HL-60 (cell line): ENCODE measurements at regions not wholly inside any gene's neighbourhood (a gene's known extent, or its start where the extent isn't known, plus 50 kb on each side); places are given as distances from the start of the nearest gene placed in this dataset.

Experiments
- DNase-seq, 2 experiments: peaks; one replicate each; pipeline ENCODE4 v3.0.0-alpha.2; 2010 to 2020; ENCODE audit warnings: low read depth in 1 of 2, low spot score in 1 of 2
- H3K27ac ChIP-seq: fragments of 250-450 bp; sonication (Bioruptor Pico); replicated peaks from 2 replicates; pipeline ENCODE4 v1.5.1; 2020; ENCODE audit warnings: mild to moderate bottlenecking, moderate library complexity
- H3K27me3 ChIP-seq: fragments of 250-450 bp; sonication (Bioruptor Pico); 2 replicates; pipeline ENCODE4 v1.5.1; 2021; ENCODE audit warnings: mild to moderate bottlenecking, moderate library complexity; ENCODE audit not compliant: insufficient read depth, poor library complexity, severe bottlenecking
- H3K4me3 ChIP-seq: replicated peaks from 2 replicates; pipeline ENCODE4 v1.5.1; 2011; ENCODE audit warnings: mild to moderate bottlenecking, control low read depth, low read length; ENCODE audit not compliant: insufficient read depth
- CTCF ChIP-seq: IDR thresholded peaks from one replicate; pipeline ENCODE4 v1.5.1; 2011; ENCODE audit warnings: low read length, control low read depth, inconsistent platforms; ENCODE audit not compliant: insufficient read depth
- GABPA ChIP-seq: IDR thresholded peaks from 2 replicates; pipeline ENCODE4 v1.6.1; 2012; ENCODE audit warnings: low read depth
- POLR2AphosphoS5 ChIP-seq: IDR thresholded peaks from 2 replicates; pipeline ENCODE4 v1.6.1; 2012; ENCODE audit warnings: low read depth
- REST ChIP-seq: IDR thresholded peaks from 2 replicates; pipeline ENCODE4 v1.6.1; 2012; ENCODE audit warnings: low read depth; ENCODE audit not compliant: insufficient replicate concordance
- SPI1 ChIP-seq: IDR thresholded peaks from 2 replicates; pipeline ENCODE4 v1.6.1; 2012; ENCODE audit warnings: low read depth, mild to moderate bottlenecking, borderline replicate concordance

GRCh38 chr5:87936667-87937066 is 332.0 kb downstream of the TMEM161B start:
- H3K27me3 ChIP-seq: no peaks in the 10 kb centered on the region
- TF ChIP-seq SPI1: no peak
- DNase-seq: no peak
- H3K4me3 ChIP-seq: no peak overlapping the region
- H3K27ac ChIP-seq: no peak overlapping the region

- H3K4me3 ChIP-seq: no peak overlapping the region
- DNase-seq: no peak
- TF ChIP-seq SPI1 (no peak), GABPA (no peak), REST (no peak), CTCF (no peak), POLR2AphosphoS5 (no peak)
- H3K27ac ChIP-seq: no peak overlapping the region
- no peaks in the 10 kb centered on the region for H3K27me3 ChIP-seq
These were observed 344.2 kb downstream of the TMEM161B start for GRCh38 chr5:87924436-87924835.

- DNase-seq: no peak
- Histone ChIP-seq H3K27ac (no peak overlapping the region), H3K27me3 (no peaks in the 10 kb centered on the region), H3K4me3 (no peak overlapping the region)
- TF ChIP-seq REST (no peak), CTCF (no peak), SPI1 (no peak), GABPA (no peak), POLR2AphosphoS5 (no peak)
These were observed 352.3 kb downstream of the TMEM161B start for GRCh38 chr5:87916320-87916719.

- DNase-seq: no peak
- H3K27ac ChIP-seq: no peak overlapping the region
- H3K4me3 ChIP-seq: no peak overlapping the region
- no peaks in the 10 kb centered on the region for H3K27me3 ChIP-seq
- TF ChIP-seq CTCF (no peak), GABPA (no peak), SPI1 (no peak), REST (no peak), POLR2AphosphoS5 (no peak)
These were observed 356.2 kb downstream of the TMEM161B start for GRCh38 chr5:87912419-87912818.
